GM13976 (cell line): ENCODE measurements at regions not wholly inside any gene's neighbourhood (a gene's known extent, or its start where the extent isn't known, plus 50 kb on each side); places are given as distances from the start of the nearest gene placed in this dataset.
"Not testable (repeated sequence)": the region's sequence is repeated elsewhere in the genome, so short reads cannot be mapped to it uniquely, and the experiment has no call there.

Experiments used
- DNase-seq: peaks from one replicate; pipeline ENCODE4 v3.0.0; 2012; ENCODE audit warnings: low spot score
- CTCF ChIP-seq: IDR thresholded peaks from 2 replicates; pipeline ENCODE4 v1.5.1; 2012; ENCODE audit warnings: borderline replicate concordance, mild to moderate bottlenecking; ENCODE audit not compliant: insufficient read depth; ENCODE audit errors: extremely low read depth, missing control alignments, control extremely low read depth
- in situ Hi-C: fragments of 300-500 bp; cut with MboI; formaldehyde crosslinking; loops from one replicate; pipeline ENCODE4 v1.12.0; 2022; ENCODE audit warnings: low sequenced_read_pairs, mixed read lengths, inconsistent platforms; ENCODE audit not compliant: unreplicated experiment

- DNase-seq: no peak
- in situ Hi-C loops: no loop called here
- TF ChIP-seq CTCF: no peak
Observed at GRCh38 chr1:227422581-227422980, 104.3 kb upstream of the CDC42BPA start.

- DNase-seq: no peak
- in situ Hi-C loops: no loop called here
- TF ChIP-seq CTCF: no peak
Observed at GRCh38 chr1:227420147-227420546, 101.9 kb upstream of the CDC42BPA start.

DNA sequence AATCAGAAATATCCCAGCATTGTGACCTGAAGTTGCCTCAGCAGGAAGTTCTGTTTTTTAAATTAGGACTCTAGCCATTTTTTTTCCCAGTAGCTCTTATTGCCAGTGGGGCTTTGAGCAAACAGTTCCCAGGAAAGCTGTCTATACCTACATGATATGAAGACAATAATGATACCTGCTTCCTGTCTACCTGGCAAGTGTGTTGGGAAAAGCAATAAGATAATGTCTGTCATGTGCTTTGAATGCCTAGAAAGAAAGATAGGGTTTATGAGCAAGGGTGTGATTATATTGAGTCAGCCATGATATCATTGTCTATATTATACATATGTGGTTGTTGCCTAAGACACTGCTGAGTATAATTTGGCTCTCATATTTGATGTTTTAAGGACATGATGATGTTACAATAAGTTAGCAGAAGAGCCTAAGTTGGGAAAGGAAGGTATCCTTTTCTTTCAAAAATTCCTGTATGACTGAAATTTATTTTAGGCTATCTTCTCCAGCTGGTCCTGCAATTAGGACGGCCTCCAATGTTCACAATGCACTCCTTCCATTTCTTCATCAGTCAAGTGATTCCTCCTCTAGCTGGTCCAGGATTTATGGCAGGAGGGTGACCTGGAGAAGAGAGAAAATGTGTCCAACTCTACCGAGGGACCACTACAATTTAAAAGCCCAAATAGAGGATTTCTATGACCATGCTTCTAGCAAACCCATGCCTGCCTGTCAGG is 99.6 kb upstream of the CDC42BPA start:
- no peak for DNase-seq
- in situ Hi-C loops: no loop called here
- no peak for TF ChIP-seq CTCF

DNA sequence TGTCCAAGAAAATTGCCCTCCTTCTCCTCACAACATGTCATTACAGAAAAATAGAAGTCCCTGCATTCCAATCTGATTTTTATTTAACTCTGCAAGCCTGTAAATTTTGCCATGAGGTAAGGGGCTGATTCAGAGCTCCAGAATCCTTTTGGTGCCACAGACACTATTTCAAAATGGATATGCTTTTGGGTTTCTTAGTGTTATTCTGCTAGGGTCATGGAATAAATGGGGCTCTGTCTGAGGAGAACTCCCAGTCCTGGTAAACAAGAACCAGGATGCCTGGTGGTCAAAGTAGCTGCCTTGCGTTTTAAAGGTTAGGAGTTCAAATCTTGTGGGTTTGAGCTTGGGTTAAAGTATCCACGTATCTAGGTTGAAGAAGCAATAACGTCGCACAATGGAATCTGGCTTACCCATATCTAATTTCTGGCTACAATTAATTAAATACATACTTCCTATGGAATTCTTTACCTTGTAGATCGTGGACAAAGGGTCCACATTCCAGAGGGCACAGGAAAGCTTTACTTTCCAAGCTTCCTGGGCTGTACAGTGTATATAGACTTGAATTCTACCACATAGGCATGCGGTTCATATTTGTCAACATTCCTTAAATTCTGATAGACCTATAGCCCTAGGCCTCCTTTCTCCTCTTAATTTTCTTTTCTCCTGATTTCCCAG is 98.0 kb upstream of the CDC42BPA start:
- in situ Hi-C loops: no loop called here
- DNase-seq: no peak

GRCh38 chr1:227415115-227415790 is 97.0 kb upstream of the CDC42BPA start:
- no peak for TF ChIP-seq CTCF
- DNase-seq: no peak
- in situ Hi-C loops: no loop called here

More for the DNA sequence above, 98.0 kb upstream of the CDC42BPA start:
- no peak for TF ChIP-seq CTCF

GRCh38 chr1:227411066-227411465 is 92.8 kb upstream of the CDC42BPA start:
- in situ Hi-C loops: no loop called here
- TF ChIP-seq CTCF: no peak
- DNase-seq: no peak

DNA sequence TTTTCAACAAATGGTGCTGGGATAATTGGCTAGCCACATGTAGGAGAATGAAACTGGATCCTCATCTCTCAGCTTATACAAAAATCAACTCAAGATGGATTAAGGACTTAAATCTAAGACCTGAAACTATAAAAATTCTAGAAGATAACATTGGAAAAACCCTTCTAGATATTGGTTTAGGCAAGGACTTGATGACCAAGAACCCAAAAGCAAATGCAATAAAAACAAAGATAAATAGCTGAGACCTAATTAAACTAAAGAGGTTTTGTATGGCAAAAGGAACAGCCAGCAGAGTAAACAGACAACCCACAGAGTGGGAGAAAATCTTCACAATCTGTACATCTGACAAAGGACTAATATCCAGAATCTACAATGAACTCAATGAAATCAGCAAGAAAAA is 88.0 kb upstream of the CDC42BPA start:
- in situ Hi-C loops, DNase-seq: not testable (repeated sequence)
